Panc1 (cell line): ENCODE measurements at regions not wholly inside any gene's neighbourhood (a gene's known extent, or its start where the extent isn't known, plus 50 kb on each side); places are given as distances from the start of the nearest gene placed in this dataset.

Experiments used
- CTCF ChIP-seq: fragments of 450-650 bp; IDR thresholded peaks from 2 replicates; pipeline ENCODE4 v1.5.1; 2017; ENCODE audit warnings: mild to moderate bottlenecking
- POLR2AphosphoS5 ChIP-seq: IDR thresholded peaks from 2 replicates; pipeline ENCODE4 v1.6.1; 2012; ENCODE audit warnings: mild to moderate bottlenecking, low read depth, low read length, moderate library complexity
- REST ChIP-seq, 2 experiments: IDR thresholded peaks; 2 replicates each; pipeline ENCODE4 v1.6.1; 2011 to 2012; ENCODE audit warnings: low read depth in 2 of 2, control low read depth in 1 of 2, low read length in 1 of 2, mild to moderate bottlenecking in 1 of 2, moderate library complexity in 1 of 2; ENCODE audit not compliant: insufficient read depth in 1 of 2
- SIN3A ChIP-seq: IDR thresholded peaks from 2 replicates; pipeline ENCODE4 v1.6.1; 2012; ENCODE audit warnings: low read depth, mild to moderate bottlenecking, low read length, moderate library complexity, borderline replicate concordance; ENCODE audit not compliant: insufficient read depth

GRCh38 chr2:237210297-237210696 lies 124.6 kb downstream of the COPS8 start:
- TF ChIP-seq CTCF (no peak), SIN3A (no peak), REST (IDR thresholded peaks at IDR 0.05; ENCODE audit: insufficient read depth in 1 of 2, low read depth in 2 of 2, low read length in 1 of 2) (no peak), POLR2AphosphoS5 (no peak)
